ACHN (cell line): ENCODE measurements at regions not wholly inside any gene's neighbourhood (a gene's known extent, or its start where the extent isn't known, plus 50 kb on each side); places are given as distances from the start of the nearest gene placed in this dataset.

ENCODE experiments used
- DNase-seq: peaks from one replicate; pipeline ENCODE4 v3.0.0-alpha.2; 2015
- in situ Hi-C: cut with HindIII; loops from 2 replicates; pipeline ENCODE4 v1.10.0; 2017; ENCODE audit warnings: low sequenced_read_pairs, low pct_ligation_motif_present, low pct_unique_long_range_greater_than_20kb

DNA sequence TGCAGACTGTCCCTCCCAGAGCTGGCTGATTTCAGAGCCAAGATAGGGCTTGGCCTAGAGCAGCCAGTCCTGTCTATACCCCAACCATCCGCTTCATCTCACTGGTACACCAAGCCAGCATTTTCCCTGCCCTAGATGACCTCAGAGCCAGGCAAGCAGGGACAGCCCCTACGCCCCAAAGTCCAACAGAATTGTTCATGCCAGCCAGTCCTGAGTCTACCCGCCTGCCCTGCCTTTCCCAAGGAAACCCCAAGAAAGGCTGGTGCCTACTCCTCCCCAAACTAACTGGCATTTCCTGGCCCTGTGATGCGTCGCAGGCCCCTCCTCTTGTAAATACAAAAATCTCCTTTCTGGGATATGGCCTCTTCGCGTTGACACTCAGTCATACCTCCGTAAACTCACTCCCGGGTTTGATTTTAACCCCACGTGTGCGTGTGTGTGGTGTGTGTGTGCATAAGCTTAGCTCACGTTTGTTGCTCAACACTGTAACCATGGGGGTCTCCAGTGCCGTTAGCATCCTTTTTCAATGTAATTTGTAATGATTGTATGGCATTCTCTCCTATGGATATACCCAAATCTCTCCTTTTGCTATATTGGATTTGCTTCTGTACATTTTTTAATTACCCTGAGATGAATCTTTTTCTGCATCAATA lies 75.3 kb downstream of the SIK1 start:
- in situ Hi-C loops: no loop called here
- no peak for DNase-seq

GRCh38 chr21:43349644-43350043 lies 77.3 kb downstream of the SIK1 start:
- DNase-seq: no peak
- in situ Hi-C loops: no loop called here

GRCh38 chr21:43348801-43349261 lies 78.1 kb downstream of the SIK1 start:
- in situ Hi-C loops: no loop called here
- DNase-seq: no peak

GRCh38 chr21:43348170-43348766 lies 78.7 kb downstream of the SIK1 start:
- no peak for DNase-seq
- in situ Hi-C loops: no loop called here

DNA sequence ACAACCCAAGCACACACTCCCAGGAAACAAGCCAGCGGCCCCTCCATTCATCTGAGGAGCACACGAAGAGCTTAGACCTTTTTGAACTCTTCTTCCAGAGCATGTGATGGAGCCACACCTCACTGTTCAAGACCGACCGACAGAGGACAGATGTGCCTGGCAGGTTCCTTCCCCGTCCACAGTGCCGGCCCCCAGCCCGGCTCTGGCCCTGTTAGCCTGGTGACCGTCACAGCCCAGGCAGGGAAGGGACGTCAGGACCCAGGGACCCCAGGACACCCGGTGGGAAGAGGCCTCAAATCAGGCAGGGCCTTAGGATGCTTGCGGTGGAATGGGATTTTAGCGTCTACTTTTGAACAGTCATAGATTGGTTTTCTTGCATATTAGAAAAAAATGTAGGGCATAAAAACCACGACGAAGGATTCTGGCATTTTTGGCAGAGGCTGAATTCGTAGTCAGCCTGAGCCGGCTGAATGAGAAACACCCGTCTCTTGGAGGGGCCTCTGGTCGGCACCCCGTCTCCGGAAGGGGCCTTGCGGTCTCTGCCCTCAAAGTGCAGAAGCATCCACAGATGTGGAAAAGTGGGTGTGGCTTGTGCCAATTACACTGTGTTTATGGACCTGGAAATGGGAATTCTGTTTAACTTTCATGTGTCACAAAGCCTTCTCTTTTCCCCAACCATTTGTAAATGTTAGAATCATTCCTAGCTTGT lies 79.3 kb downstream of the SIK1 start:
- no peak for DNase-seq
- in situ Hi-C loops: no loop called here

GRCh38 chr21:43346551-43346950 lies 80.4 kb downstream of the SIK1 start:
- in situ Hi-C loops: no loop called here
- DNase-seq: no peak

- DNase-seq: peak; percentile 30
- in situ Hi-C loops: no loop called here
Observed at GRCh38 chr21:43345746-43346409, 81.1 kb downstream of the SIK1 start.

- in situ Hi-C loops: no loop called here
- no peak for DNase-seq
Observed at GRCh38 chr21:43345046-43345745, 81.7 kb downstream of the SIK1 start.

- in situ Hi-C loops: no loop called here
- DNase-seq: no peak
Observed at GRCh38 chr21:43343992-43344886, 82.7 kb downstream of the SIK1 start.

DNA sequence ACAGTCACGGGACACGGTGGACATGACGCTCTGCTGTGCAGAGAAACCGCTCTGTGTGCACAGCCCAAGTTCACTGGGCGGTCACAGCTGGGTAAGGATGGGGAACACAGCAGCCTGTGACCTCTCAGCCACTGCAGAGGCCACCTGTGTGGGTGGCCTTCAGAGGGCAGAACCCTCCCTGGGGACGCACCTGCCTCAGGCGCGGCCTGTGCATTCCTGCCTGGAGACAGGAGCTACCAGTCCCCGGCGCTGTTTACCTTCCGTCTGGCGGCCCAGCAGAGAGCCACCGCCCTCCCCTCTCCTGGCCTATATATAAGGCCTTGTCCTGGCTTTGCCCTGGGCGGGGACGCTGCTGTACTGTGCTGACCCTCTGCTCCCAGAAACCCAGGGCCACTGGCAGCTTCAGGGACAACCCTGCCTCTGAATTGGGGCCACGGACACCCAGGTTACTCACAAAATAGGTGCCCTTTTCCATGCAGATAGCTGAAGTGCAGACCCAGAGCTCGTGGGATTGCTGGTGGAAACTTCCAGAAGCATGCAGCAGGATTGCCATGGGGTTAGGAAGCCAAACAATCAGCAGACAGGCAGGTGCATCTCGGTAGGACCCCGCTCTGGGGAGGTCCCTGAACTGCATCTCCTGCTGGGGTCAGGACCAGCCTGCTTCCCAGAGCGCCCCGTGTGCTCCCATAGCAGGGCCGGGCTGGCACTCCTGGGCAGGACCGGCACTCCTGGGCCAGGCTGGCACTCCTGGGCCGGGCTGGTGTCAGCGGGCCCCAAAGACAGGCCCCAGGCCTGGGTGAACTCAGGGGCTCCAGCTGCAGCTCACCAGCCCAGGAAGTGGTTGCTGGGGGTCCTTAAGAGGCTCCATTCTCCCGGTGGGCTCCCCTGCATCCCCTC lies 83.6 kb downstream of the SIK1 start:
- in situ Hi-C loops: no loop called here
- no peak for DNase-seq

- no peak for DNase-seq
- in situ Hi-C loops: no loop called here
Observed at GRCh38 chr21:43342301-43342881, 84.5 kb downstream of the SIK1 start.

DNA sequence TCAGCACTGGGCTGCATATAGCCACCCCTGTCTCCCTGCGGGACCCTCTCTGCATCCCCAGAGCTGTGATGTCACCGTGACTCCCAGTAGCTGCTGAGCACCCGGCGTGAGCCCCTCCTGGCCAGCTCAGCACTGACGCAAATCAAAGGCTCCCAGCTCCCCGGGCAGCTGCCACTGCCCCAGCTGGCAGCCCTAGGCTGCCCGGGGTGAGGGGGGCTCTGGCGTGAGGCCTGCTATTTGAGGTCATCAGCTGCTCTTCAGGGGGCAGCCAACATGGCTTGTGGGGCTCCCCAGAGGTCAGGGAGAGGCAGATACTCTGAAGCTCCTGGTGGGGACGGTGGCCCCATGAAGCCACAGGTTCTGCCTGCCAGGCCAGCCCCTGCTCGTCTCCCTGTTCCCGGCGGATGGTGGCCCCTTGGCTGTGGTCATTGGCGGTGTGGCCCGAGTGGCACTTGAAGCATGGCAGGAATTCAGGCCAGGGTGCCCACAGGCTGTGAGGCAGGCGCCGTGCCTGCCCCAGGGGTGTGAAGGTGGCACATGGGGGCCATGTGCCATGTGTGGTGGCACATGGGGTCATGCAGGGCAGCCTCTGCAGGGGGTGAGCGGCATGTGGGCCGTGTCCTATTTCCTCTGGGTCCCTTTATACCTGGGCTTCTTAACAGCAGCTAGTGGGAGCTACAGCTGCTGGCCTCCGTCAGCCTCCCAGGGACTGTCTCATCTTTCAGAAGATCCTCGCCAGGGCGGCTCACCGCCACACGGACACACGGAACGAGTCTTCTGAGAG lies 85.4 kb downstream of the SIK1 start:
- no peak for DNase-seq
- in situ Hi-C loops: no loop called here

DNA sequence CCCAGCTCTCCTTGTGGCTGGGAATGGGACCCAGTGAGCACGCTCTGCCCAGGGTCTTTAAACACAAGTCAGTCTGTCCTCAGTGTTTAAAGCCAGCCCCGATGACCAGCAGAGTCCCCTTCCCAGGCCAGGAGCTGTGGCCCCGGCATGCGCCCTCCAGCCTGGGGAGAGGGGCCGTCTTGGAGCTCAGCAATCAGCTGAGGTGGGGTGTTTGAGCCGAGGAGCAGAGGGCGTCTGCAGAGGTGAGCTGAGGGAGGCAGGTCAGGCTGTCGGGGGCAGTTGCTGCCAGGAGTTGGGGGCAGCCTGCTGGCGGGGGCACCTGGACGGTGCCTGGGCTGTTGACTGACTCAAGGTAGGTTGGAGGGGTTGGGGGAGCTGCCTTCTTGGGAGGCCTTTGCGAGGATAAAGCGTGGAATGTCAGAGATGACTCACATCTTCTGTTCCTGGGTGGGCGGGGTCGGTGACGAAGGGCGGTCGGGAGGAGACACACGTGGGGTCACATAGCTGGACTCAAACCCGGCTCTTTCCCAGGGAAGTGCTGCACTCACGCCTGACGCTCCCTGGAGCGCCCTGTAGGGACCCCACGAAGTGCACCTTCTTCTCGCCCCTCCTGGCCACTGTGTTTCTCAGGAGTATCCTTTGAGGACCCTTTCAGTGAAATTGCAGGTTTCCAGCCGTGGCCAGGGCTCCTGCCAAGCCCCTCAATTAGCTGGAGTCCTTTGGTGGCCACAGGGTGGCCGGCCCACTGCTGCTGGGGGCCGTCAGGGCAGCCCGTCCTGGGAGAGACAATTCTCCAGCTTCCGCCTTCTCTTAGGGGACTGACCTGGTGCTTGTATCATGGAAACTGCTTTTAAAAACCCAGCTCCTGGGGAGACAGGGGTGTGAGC lies 86.2 kb downstream of the SIK1 start:
- peak; percentile 74 for DNase-seq
- in situ Hi-C loops: no loop called here

DNA sequence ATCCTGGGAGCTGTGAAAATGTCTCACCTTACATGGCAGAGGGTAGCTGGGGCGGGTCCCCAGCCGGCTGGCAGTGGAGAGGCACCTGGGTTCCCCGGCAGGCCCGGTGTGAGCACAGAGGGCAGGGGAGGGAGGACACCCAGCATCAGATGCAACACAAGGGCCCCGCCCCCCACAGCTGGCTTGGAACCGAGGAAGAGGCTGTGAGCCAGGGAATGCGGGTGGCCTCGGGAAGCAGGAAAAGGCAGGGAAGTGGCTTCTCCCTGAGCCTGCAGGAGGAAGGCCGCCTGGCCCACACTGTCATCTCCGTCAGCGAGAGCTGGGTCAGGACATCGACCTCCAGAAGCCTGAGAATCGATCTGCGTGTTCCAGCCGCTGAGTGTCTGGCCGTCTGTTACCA lies 87.3 kb downstream of the SIK1 start:
- in situ Hi-C loops: no loop called here
- no peak for DNase-seq

DNA sequence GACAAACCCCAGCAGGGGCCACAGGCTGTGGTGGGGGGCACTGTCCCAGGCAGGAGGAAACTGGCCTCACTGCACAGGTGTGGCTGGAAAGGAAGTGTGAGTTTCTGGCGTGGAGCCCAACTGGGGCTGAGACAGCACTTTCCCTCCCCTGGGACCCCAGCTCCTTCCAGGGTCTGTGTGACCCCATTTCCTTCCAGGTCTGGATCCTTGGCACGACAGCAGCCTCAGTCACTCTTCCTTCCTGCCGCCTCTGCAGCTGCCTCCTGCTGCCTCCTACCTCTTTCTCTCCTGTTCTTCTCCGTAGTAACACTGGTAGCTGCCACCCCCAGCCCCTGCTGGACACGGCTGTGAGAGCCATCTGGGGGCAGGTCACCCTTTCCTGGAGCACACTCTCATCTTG lies 88.0 kb downstream of the SIK1 start:
- in situ Hi-C loops: no loop called here
- DNase-seq: no peak
